Ishikawa (cell line): ENCODE measurements at regions not wholly inside any gene's neighbourhood (a gene's known extent, or its start where the extent isn't known, plus 50 kb on each side); places are given as distances from the start of the nearest gene placed in this dataset.

Experiments used
- RAD21 ChIP-seq: IDR thresholded peaks from 2 replicates; pipeline ENCODE4 v1.6.1; 2012; ENCODE audit warnings: low read depth
- REST ChIP-seq: IDR thresholded peaks from 2 replicates; pipeline ENCODE4 v1.6.1; 2012; ENCODE audit warnings: low read depth, mild to moderate bottlenecking
- TAF1 ChIP-seq: IDR thresholded peaks from 2 replicates; pipeline ENCODE4 v1.6.1; 2012; ENCODE audit warnings: low read depth, mild to moderate bottlenecking

- TF ChIP-seq TAF1 (no peak), REST (no peak), RAD21 (no peak)
These were observed 203.8 kb downstream of the RDH14 start for GRCh38 chr2:18356676-18357075.
